Adrenal gland (tissue), 5 donors: ENCODE measurements at regions not wholly inside any gene's neighbourhood (a gene's known extent, or its start where the extent isn't known, plus 50 kb on each side); places are given as distances from the start of the nearest gene placed in this dataset.

Experiments used
- POLR2A ChIP-seq, 2 donors: fragments of 450-650 bp; IDR thresholded peaks; one replicate each; pipeline ENCODE4 v1.6.1; 2017; ENCODE audit warnings: antibody characterized with exemption in 2 of 2, mild to moderate bottlenecking in 2 of 2, moderate library complexity in 1 of 2
- TF ChIP-seq, protein P1 (sequence below), 6 experiments: fragments of 450-650 bp in 4 of 6; fragments of 200-600 bp in 2 of 6; sonication (generic) in 1 of 6; IDR thresholded peaks; 1 replicate in 5 of 6; 2 replicates in 1 of 6; pipeline versions ENCODE4 v1.5.1 to v1.8.0; 2016 to 2021; ENCODE audit warnings: antibody characterized with exemption in 6 of 6, mild to moderate bottlenecking in 2 of 6, moderate library complexity in 1 of 6
- donor health status: DM: no; HTN: no; CAD: no.

DNA sequence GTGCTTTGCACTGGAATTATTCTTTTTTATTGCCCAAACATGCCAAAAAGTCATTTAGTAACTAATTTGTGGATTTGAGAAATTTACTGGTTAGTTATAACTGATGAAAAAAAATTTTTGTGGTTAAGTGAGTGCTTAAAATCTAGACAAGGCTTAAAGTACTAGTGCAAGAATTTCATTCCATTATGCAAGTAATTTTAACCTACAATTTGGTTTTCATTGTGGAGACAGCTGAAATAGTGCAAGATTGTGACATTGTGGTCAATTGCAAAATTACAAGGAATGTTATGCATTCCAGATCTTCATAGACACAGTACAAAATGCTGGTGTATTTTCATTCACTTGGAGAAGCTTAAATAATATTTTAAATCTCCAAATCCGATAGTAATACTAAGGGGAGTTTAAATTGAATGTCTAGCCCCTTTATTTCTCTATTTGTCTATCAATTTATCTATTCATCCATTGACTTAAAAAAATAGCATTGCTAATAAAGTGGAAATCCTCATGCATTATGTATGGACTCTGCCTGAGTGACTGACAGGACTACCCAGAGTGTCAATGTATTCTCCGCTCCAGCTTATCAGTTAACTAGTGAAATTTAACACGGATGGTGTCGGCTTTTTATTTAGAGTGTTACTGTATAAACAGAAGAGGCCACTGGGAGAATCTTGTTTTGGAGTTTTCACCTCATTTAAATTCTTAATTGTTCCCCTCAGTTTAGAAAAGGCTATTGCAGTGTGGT lies 125.9 kb downstream of the ALX1 start:
- TF ChIP-seq, protein P1, sequence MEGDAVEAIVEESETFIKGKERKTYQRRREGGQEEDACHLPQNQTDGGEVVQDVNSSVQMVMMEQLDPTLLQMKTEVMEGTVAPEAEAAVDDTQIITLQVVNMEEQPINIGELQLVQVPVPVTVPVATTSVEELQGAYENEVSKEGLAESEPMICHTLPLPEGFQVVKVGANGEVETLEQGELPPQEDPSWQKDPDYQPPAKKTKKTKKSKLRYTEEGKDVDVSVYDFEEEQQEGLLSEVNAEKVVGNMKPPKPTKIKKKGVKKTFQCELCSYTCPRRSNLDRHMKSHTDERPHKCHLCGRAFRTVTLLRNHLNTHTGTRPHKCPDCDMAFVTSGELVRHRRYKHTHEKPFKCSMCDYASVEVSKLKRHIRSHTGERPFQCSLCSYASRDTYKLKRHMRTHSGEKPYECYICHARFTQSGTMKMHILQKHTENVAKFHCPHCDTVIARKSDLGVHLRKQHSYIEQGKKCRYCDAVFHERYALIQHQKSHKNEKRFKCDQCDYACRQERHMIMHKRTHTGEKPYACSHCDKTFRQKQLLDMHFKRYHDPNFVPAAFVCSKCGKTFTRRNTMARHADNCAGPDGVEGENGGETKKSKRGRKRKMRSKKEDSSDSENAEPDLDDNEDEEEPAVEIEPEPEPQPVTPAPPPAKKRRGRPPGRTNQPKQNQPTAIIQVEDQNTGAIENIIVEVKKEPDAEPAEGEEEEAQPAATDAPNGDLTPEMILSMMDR (IDR thresholded peaks at IDR 0.05): no peak
- TF ChIP-seq POLR2A (IDR thresholded peaks at IDR 0.05): no peak
